HG02798 (cell line): ENCODE measurements at regions not wholly inside any gene's neighbourhood (a gene's known extent, or its start where the extent isn't known, plus 50 kb on each side); places are given as distances from the start of the nearest gene placed in this dataset.

Source experiments
- ATAC-seq: cut with Tn5 transposase; IDR thresholded peaks from one replicate; pipeline ENCODE4 v1.9.1; 2021; ENCODE audit warnings: mild to moderate bottlenecking; ENCODE audit not compliant: unreplicated experiment, poor library complexity

DNA sequence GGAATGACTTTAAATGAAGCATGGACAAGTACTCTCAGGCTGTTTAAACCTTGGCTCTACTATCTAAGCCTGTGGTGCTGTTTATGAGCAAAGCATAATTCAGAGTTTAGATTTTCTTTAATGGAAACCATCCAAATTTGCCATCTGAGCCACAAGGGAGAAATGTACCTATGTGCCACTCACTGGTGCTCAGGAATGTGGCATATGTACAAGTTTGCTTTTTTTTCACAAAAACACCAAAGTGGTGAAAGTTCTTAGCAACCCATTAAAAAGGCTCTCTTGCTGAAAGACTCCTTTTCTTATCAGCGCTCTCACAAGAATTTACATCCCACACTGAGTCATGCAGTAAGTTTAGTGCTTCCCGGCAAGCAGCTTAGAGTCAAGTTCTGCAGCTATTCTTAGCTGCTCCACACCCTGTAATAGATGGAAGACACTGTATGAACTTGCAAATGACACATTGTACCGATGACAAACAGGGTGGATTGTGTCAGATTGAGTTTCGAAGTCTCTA, 57.3 kb upstream of the MLIP start:
- no peak for ATAC-seq

DNA sequence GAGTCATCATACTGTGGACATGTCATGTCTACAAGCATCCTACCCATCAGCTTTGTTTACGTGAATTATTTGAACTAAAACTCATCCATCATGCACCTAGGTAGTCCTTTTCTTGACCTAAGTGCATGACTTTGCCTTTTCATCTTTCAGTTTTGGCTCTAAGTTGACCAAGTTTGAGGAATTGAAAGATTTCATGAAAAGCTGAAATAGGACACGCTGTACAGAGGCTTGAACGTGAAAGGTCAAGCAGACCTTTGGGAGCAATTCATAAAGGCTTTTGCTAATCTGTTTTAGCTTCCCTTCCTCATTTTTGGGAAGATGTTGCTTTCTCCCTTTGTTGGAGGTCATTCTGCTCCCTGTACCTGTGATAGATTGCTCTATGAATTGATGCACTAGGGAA, 55.1 kb upstream of the MLIP start:
- ATAC-seq, result no peak

GRCh38 chr6:54057058-54057457, 54.2 kb upstream of the MLIP start:
- no peak for ATAC-seq

DNA sequence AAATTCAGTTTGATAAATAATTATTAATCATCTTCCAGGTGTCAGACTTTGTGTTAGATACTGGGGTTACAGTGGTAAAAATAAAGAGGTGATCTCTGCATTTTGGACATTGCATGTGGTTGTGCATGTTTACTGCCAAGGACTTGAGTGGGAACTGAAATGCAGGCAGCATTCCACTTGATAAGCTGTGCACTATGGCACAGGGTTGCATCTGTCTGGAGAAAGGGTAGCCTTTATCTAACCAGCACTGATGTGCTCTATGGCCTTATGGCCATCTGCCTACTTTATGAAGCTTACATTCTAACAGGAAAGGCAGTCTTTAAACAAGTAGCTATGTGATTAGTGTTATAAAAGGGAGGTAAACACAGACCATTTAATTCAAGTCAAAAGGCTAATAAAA, 53.0 kb upstream of the MLIP start:
- ATAC-seq, result no peak

DNA sequence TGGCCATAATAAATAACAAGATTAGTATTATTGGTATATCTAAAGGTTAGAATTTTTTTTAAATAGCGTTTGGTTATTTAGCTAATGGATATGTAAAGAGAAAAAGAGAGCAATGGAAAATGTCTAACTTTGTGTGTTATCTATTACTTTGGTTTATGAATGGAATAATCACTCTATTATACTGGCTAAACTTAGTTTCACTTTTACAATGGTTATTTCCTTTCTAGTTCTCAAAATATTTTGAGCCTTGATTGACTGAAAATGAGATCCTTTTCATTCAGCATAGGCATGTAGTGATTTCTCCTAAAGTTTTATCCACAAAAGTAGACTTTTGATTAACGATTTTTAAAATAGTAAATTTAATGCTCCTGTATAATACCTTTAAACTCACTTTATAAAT, 51.6 kb upstream of the MLIP start:
- ATAC-seq, result no peak

DNA sequence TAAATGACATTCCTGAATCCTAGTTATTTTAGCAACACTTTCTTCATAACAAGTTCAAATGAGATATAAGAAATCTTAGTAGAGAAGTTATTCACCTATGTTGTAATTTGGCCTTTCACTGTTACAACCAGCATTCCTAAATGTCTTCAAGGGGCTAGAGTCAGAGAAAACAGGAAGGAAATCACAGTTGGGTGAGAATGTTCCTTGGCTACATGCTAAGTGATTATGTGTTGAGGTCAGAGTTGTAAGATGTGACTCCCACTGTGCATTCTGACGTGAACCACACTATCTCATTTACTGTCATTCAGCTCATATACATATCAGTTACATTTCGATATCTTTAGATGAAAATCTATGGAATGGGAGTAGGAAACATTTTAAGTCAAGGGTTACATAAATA, 51.0 kb upstream of the MLIP start:
- ATAC-seq, result no peak
